ENCODE measurements at regions not wholly inside any gene's neighbourhood (a gene's known extent, or its start where the extent isn't known, plus 50 kb on each side); places are given as distances from the start of the nearest gene placed in this dataset.

DNA sequence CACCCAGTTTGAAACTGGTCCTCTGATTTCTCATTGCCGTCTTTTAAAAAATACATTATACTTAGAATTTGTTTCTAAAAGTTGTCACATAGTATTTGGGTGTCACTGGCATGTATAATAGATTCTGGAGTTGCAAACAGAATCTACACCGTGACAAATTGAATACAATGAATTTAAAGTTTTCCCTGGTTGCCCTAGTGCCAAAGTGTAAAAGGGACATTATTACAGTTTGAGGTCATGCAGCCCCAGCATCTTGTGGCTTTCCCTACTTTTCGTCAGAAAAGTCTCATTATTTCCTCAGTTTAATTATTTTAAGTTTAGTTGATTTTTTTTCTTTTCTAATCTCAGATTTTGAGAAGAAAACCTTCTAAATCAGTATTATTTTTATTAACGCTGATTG is 155.9 kb downstream of the DISP1 start:
- H3K27ac Mint-ChIP-seq, result no peak overlapping the region
- H3K27me3 Mint-ChIP-seq, result no peaks in the 10 kb centered on the region
- CTCF ChIA-PET, result no interaction called here

DNA sequence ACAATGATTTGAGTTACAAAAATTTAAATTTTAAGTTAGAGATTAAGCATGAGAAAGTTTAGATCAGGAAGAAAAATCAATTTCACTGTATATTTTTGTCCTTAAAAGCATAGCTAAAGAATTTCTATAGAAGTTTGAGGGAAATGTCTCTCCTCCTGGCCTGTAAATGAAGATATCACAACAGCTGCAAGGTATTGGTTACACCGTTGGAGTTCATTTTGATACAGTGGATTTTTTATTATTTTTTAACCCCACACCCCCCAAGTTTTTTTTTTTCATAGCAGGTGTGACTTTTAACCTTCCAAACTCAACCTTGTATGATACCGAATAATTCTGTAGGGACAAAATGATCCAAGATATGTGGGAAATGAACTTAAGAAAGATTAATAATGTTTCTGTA is 156.3 kb downstream of the DISP1 start:
- Mint-ChIP-seq H3K9me3 (no peaks in the 10 kb centered on the region), H3K4me1 (ENCODE audit: low read depth) (no peaks in the 10 kb centered on the region), H3K4me3 (no peak overlapping the region), H3K36me3 (ENCODE audit: low read depth) (no peaks in the 10 kb centered on the region), H3K27me3 (no peaks in the 10 kb centered on the region), H3K27ac (no peak overlapping the region)
- H3K27ac ChIP-seq (ENCODE audit: low read depth in 1 of 2, low read length in 2 of 2), result no peak overlapping the region
- H3K36me3 ChIP-seq (ENCODE audit: insufficient read depth, low read length), result no peaks in the 10 kb centered on the region
- no peaks in the 10 kb centered on the region for H3K27me3 ChIP-seq (ENCODE audit: control insufficient read depth in 1 of 2, insufficient read depth in 2 of 2, low read length in 2 of 2)
- intact Hi-C loops (cut with DNase I, micrococcal nuclease), result no loop called here
- CTCF ChIA-PET, result no interaction called here
- no peak overlapping the region for H3K4me3 ChIP-seq (ENCODE audit: low read length)
- ATAC-seq (ENCODE audit: poor library complexity), result no peak
- TF ChIP-seq, protein P1, sequence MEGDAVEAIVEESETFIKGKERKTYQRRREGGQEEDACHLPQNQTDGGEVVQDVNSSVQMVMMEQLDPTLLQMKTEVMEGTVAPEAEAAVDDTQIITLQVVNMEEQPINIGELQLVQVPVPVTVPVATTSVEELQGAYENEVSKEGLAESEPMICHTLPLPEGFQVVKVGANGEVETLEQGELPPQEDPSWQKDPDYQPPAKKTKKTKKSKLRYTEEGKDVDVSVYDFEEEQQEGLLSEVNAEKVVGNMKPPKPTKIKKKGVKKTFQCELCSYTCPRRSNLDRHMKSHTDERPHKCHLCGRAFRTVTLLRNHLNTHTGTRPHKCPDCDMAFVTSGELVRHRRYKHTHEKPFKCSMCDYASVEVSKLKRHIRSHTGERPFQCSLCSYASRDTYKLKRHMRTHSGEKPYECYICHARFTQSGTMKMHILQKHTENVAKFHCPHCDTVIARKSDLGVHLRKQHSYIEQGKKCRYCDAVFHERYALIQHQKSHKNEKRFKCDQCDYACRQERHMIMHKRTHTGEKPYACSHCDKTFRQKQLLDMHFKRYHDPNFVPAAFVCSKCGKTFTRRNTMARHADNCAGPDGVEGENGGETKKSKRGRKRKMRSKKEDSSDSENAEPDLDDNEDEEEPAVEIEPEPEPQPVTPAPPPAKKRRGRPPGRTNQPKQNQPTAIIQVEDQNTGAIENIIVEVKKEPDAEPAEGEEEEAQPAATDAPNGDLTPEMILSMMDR (IDR thresholded peaks at IDR 0.05), result no peak
- POLR2A ChIA-PET, result no interaction called here
- no peak for DNase-seq
- H3K4me1 ChIP-seq (ENCODE audit: insufficient read depth, low read length), result no peaks in the 10 kb centered on the region
- no peaks in the 10 kb centered on the region for H3K9me3 ChIP-seq (ENCODE audit: control insufficient read depth in 1 of 2, insufficient read depth in 1 of 2, low read length in 2 of 2)

More for the DNA sequence above, 155.9 kb downstream of the DISP1 start:
- no peaks in the 10 kb centered on the region for H3K4me1 ChIP-seq (ENCODE audit: insufficient read depth, low read length)
- no peaks in the 10 kb centered on the region for H3K9me3 Mint-ChIP-seq
- H3K27me3 ChIP-seq (ENCODE audit: control insufficient read depth in 1 of 2, insufficient read depth in 2 of 2, low read length in 2 of 2), result no peaks in the 10 kb centered on the region
- ATAC-seq (ENCODE audit: poor library complexity) (no peak), DNase-seq (no peak)
- H3K4me3 Mint-ChIP-seq, result no peak overlapping the region
- H3K36me3 ChIP-seq (ENCODE audit: insufficient read depth, low read length), result no peaks in the 10 kb centered on the region
- no peak overlapping the region for H3K27ac ChIP-seq (ENCODE audit: low read depth in 1 of 2, low read length in 2 of 2)
- intact Hi-C loops (cut with DNase I, micrococcal nuclease), result no loop called here
- POLR2A ChIA-PET, result no interaction called here
- H3K36me3 Mint-ChIP-seq (ENCODE audit: low read depth), result no peaks in the 10 kb centered on the region
- TF ChIP-seq, protein P1 (IDR thresholded peaks at IDR 0.05), result no peak
- H3K4me1 Mint-ChIP-seq (ENCODE audit: low read depth), result no peaks in the 10 kb centered on the region
- H3K4me3 ChIP-seq (ENCODE audit: low read length), result no peak overlapping the region
- no peaks in the 10 kb centered on the region for H3K9me3 ChIP-seq (ENCODE audit: control insufficient read depth in 1 of 2, insufficient read depth in 1 of 2, low read length in 2 of 2)

DNA sequence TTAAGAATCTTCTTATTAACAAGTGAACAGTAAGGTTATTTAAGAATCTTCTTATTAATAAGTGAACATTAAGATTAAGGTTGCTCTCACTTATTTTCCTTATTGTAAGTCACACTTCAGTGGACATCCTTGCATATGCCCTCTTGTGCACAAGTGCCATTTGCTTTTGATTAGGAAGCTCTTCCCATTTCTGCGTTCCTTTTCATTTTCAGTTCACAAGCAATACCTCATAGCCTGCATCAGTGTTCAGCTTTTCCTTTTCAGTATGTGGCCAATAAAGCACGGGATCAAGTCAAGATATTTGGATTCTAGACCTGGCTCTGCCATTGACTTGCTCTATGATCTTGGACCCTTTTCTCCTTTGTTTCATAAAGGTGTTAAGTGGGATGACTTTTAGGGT is 158.7 kb downstream of the DISP1 start:
- H3K36me3 ChIP-seq (ENCODE audit: insufficient read depth, low read length), result no peaks in the 10 kb centered on the region
- DNase-seq (no peak), ATAC-seq (ENCODE audit: poor library complexity) (no peak)
- H3K4me1 ChIP-seq (ENCODE audit: insufficient read depth, low read length), result no peaks in the 10 kb centered on the region
- H3K4me3 ChIP-seq (ENCODE audit: low read length), result no peak overlapping the region
- ChIA-PET POLR2A (no interaction called here), CTCF (interaction anchor here (0.6 kb wide), 1 partner anchor 722 kb away, joined by 3 read pairs; no protein-coding TSS in a partner anchor)
- H3K27me3 ChIP-seq (ENCODE audit: control insufficient read depth in 1 of 2, insufficient read depth in 2 of 2, low read length in 2 of 2), result no peaks in the 10 kb centered on the region
- intact Hi-C loops (cut with DNase I, micrococcal nuclease), result no loop called here
- H3K27ac Mint-ChIP-seq, result no peak overlapping the region
- TF ChIP-seq, protein P1 (IDR thresholded peaks at IDR 0.05), result no peak
- no peak overlapping the region for H3K4me3 Mint-ChIP-seq
- H3K36me3 Mint-ChIP-seq (ENCODE audit: low read depth), result no peaks in the 10 kb centered on the region
- no peaks in the 10 kb centered on the region for H3K4me1 Mint-ChIP-seq (ENCODE audit: low read depth)
- H3K9me3 Mint-ChIP-seq, result no peaks in the 10 kb centered on the region
- H3K9me3 ChIP-seq (ENCODE audit: control insufficient read depth in 1 of 2, insufficient read depth in 1 of 2, low read length in 2 of 2), result no peaks in the 10 kb centered on the region
- no peak overlapping the region for H3K27ac ChIP-seq (ENCODE audit: low read depth in 1 of 2, low read length in 2 of 2)
- H3K27me3 Mint-ChIP-seq, result no peaks in the 10 kb centered on the region
